Heart left ventricle (tissue), 16 donors: ENCODE measurements at regions not wholly inside any gene's neighbourhood (a gene's known extent, or its start where the extent isn't known, plus 50 kb on each side); places are given as distances from the start of the nearest gene placed in this dataset.
A peak's percentile ranks its signal among the peaks of the same experiment; 100 is the strongest.

Experiments
- ATAC-seq, 4 donors: fragments of 200-7000 bp; cut with Tn5 transposase; one replicate each; pipeline ENCODE4 v1.9.1; 2020 to 2022; ENCODE audit warnings: moderate library complexity in 4 of 4, mild to moderate bottlenecking in 3 of 4, moderate number of reproducible peaks in 1 of 4
- DNase-seq, 5 donors: peaks; one replicate each; pipeline ENCODE4 v3.0.0-alpha.2; 2020
- H3K27ac ChIP-seq, 12 donors: fragments of 200-600 bp; sonication (generic) in 4 of 12; one replicate each; pipeline versions ENCODE4 v1.5.0 to v1.8.0; 2016 to 2022; ENCODE audit warnings: mild to moderate bottlenecking in 2 of 12
- H3K27me3 ChIP-seq, 9 donors: fragments of 200-600 bp; sonication (generic) in 2 of 9; one replicate each; pipeline versions ENCODE4 v1.5.1 to v1.8.0; 2016 to 2022; ENCODE audit warnings: mild to moderate bottlenecking in 3 of 9
- H3K36me3 ChIP-seq, 9 donors: fragments of 200-600 bp; sonication (generic) in 2 of 9; one replicate each; pipeline versions ENCODE4 v1.5.0 to v1.8.0; 2018 to 2022; ENCODE audit warnings: mild to moderate bottlenecking in 2 of 9
- H3K4me1 ChIP-seq, 12 donors: fragments of 200-600 bp; sonication (generic) in 4 of 12; one replicate each; pipeline versions ENCODE4 v1.5.0 to v1.8.0; 2016 to 2022; ENCODE audit warnings: mild to moderate bottlenecking in 3 of 12
- H3K4me3 ChIP-seq, 12 donors: fragments of 200-600 bp; sonication (generic) in 4 of 12; one replicate each; pipeline versions ENCODE4 v1.5.0 to v1.8.0; 2017 to 2022; ENCODE audit warnings: mild to moderate bottlenecking in 9 of 12, moderate library complexity in 4 of 12
- H3K9me3 ChIP-seq, 12 donors: fragments of 200-600 bp; sonication (generic) in 4 of 12; one replicate each; pipeline versions ENCODE4 v1.5.0 to v1.8.0; 2016 to 2022; ENCODE audit warnings: mild to moderate bottlenecking in 1 of 12
- CTCF ChIP-seq, 12 donors: fragments of 200-600 bp; sonication (generic) in 4 of 12; IDR thresholded peaks; one replicate each; pipeline versions ENCODE4 v1.5.0 to v1.8.0; 2018 to 2022; ENCODE audit warnings: antibody characterized with exemption in 12 of 12, mild to moderate bottlenecking in 5 of 12
- POLR2A ChIP-seq, 2 donors: fragments of 450-650 bp; IDR thresholded peaks; one replicate each; pipeline ENCODE4 v1.6.1; 2017; ENCODE audit warnings: antibody characterized with exemption in 2 of 2, mild to moderate bottlenecking in 2 of 2, moderate library complexity in 2 of 2
- WGBS, 4 donors: extraction: QIAGEN DNeasy Blood & Tissue Kit in 2 of 4; methylation state at CpG; one replicate each; pipeline versions ENCODE4 v1.1.5 to v1.1.7; 2013 to 2018; 5-methylcytosine and 5-hydroxymethylcytosine counted together
- intact Hi-C, 10 donors: fragments of 100-400 bp; cut with DNase I; formaldehyde crosslinking; loops; one replicate each; pipeline versions ENCODE4 v1.11.1 to v1.14.2; 2022
- donor health status: ischemic (EF 13 %, LVEDD 7.1; RV severe dilation, severe dysfunction).
- donor health status: healthy with polysubstance abuse.
- donor health status: DM: no; HTN: yes; CAD: no.
- donor health status: DM: no; HTN: no; CAD: no.
- donor health status: ischemic (EF 25% LVEDD 6.9; RV normal size, moderate dysfunction).
- donor health status: ischemic (EF 25% LVEDD 5.7; RV mildly dilated, moderate dysfunction).
- donor health status: healthy.
- donor health status: DM: yes; HTN: yes; CAD: no.
- donor health status: ischemic (EF 35%, LVEDD 5.7; RV mildly dilated, moderate dysfunction).
- donor health status: nonischemic (EF 11% LVEDD 7.7; RV severe dilation, severe dysfunction).
- donor health status: DM: yes; HTN: yes; CAD: no.
- donor health status: PGD.
- donor health status: ischemic (EF 29% LVEDD 5.4; RV normal size, mild dysfunction).
- donor health status: nonischemic (EF 23%, LVEDD 6.1; RV moderate dilation, normal function).

DNA sequence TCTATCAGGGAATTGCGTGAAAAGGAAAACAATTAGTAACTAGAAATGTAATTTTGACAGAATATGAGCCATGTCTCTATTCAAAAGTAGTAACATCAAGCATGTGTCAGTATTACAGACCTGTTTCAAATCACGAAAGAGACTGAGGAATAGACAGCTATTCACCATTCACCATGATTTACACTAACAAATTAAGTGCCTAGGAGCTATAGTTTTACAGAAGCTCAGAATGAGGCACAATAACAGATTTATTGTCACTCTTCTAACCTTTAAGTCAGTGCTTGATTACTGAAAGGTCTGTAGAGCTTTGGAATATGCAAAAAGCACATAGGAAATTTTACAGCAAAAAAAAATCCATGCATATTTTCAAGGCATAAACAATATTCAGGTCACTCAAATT, 208.2 kb downstream of the SLCO4C1 start:
- TF ChIP-seq POLR2A (IDR thresholded peaks at IDR 0.05): no peak
- no peak for TF ChIP-seq CTCF (IDR thresholded peaks at IDR 0.05)
- Histone ChIP-seq H3K27me3 (peaks cover 0 to 3% (median 0%) of the 10 kb centered on the region in 9 donors), H3K4me1 (no peaks in the 10 kb centered on the region), H3K36me3 (no peaks in the 10 kb centered on the region), H3K4me3 (no peak overlapping the region), H3K9me3 (peaks cover 0 to 7% (median 0%) of the 10 kb centered on the region in 12 donors), H3K27ac (no peak overlapping the region)
- DNase-seq (no peak), ATAC-seq (no peak)
- 62 to 84% (median 75%) methylated on average over 2 of the region's 2 CpGs for WGBS, 4 donors
- intact Hi-C loops: no loop called here

DNA sequence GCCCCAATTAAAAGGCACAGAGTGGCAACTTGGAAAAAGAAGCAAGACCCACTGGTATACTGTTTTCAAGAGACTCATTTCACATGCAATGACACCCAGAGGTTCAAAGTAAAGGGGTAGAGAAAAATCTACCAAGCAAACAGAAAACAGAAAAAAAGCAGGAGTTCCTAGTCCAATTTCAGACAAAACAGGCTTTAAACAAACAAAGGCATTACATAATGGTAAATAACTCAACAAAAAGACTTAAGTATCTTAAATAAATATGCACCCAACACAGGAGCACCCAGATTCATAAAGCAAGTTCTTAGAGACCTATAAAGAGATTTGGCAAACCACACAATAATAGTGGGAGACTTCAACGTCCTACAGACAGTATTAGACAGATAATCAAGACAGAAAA, 215.8 kb downstream of the SLCO4C1 start:
- Histone ChIP-seq H3K27me3 (no peaks in the 10 kb centered on the region), H3K4me1 (no peaks in the 10 kb centered on the region), H3K9me3 (peaks cover 0 to 16% (median 0%) of the 10 kb centered on the region in 12 donors), H3K27ac (no peak overlapping the region), H3K4me3 (no peak overlapping the region), H3K36me3 (no peaks in the 10 kb centered on the region)
- no peak for DNase-seq
- TF ChIP-seq CTCF (IDR thresholded peaks at IDR 0.05): no peak
- TF ChIP-seq POLR2A (IDR thresholded peaks at IDR 0.05): no peak
- 26 to 36% (median 35%) methylated on average over 1 of the region's 1 CpG for WGBS, 4 donors
- intact Hi-C loops: no loop called here
- no peak for ATAC-seq

GRCh38 chr5:102077920-102078319, 218.2 kb downstream of the SLCO4C1 start:
- peaks cover 0 to 9% (median 0%) of the 10 kb centered on the region in 12 donors for H3K9me3 ChIP-seq
- H3K27me3 ChIP-seq: no peaks in the 10 kb centered on the region
- no peaks in the 10 kb centered on the region for H3K4me1 ChIP-seq
- no peaks in the 10 kb centered on the region for H3K36me3 ChIP-seq
- no peak overlapping the region for H3K4me3 ChIP-seq
- DNase-seq (peak in 1 of 5 donors; percentile 11), ATAC-seq (no peak)
- no peak overlapping the region for H3K27ac ChIP-seq
- WGBS, 4 donors: 72 to 85% (median 82%) methylated on average over 5 of the region's 5 CpGs
- TF ChIP-seq POLR2A (IDR thresholded peaks at IDR 0.05): no peak
- TF ChIP-seq CTCF (IDR thresholded peaks at IDR 0.05): no peak
- intact Hi-C loops: no loop called here

GRCh38 chr5:102069974-102070373, 226.1 kb downstream of the SLCO4C1 start:
- Histone ChIP-seq H3K9me3 (no peaks in the 10 kb centered on the region), H3K4me1 (no peaks in the 10 kb centered on the region)

More at GRCh38 chr5:102069974-102070373, 226.1 kb downstream of the SLCO4C1 start:
- no peaks in the 10 kb centered on the region for H3K27me3 ChIP-seq
- 65 to 79% (median 74%) methylated on average over 3 of the region's 3 CpGs for WGBS, 4 donors
- H3K27ac ChIP-seq: no peak overlapping the region
- H3K4me3 ChIP-seq: no peak overlapping the region
- no peaks in the 10 kb centered on the region for H3K36me3 ChIP-seq
- TF ChIP-seq CTCF (IDR thresholded peaks at IDR 0.05) (no peak), POLR2A (IDR thresholded peaks at IDR 0.05) (no peak)
- ATAC-seq: no peak
- DNase-seq: no peak
- intact Hi-C loops: no loop called here
